GM12891 (cell line): ENCODE measurements at regions not wholly inside any gene's neighbourhood (a gene's known extent, or its start where the extent isn't known, plus 50 kb on each side); places are given as distances from the start of the nearest gene placed in this dataset.

Source experiments
- POLR2A ChIP-seq: IDR thresholded peaks from 2 replicates; pipeline ENCODE4 v1.6.1; 2011; ENCODE audit warnings: low read depth, low read length, control low read depth
- POLR2AphosphoS5 ChIP-seq: IDR thresholded peaks from 2 replicates; pipeline ENCODE4 v1.6.1; 2011; ENCODE audit warnings: low read depth, low read length, control low read depth
- TAF1 ChIP-seq: IDR thresholded peaks from 2 replicates; pipeline ENCODE4 v1.6.1; 2011; ENCODE audit warnings: low read depth, low read length, control low read depth

DNA sequence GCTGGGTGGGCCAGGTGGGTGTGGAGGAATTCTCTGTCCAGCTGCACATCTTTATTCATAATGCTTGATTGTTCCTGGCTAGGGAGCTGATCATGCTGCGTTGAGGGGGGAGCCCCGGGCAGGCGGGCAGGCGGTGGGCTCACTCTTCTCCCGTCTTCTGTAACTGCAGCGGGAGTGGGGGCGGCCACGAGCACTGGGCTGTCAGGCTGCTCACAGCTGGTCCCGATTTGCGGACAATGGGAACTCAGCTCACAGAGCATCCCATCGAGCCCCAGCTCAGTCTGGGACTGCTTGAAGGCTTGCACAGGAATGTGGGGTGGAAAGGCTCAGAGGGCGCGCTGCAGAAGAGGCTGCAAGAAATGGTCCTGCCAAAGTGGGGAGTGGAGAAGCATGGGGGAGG lies 63.8 kb downstream of the EFNB1 start:
- TF ChIP-seq TAF1 (no peak), POLR2A (no peak), POLR2AphosphoS5 (no peak)
